GM18909 (cell line): ENCODE measurements at regions not wholly inside any gene's neighbourhood (a gene's known extent, or its start where the extent isn't known, plus 50 kb on each side); places are given as distances from the start of the nearest gene placed in this dataset.

Experiments used
- ATAC-seq: cut with Tn5 transposase; IDR thresholded peaks from one replicate; pipeline ENCODE4 v1.9.1; 2021; ENCODE audit warnings: mild to moderate bottlenecking; ENCODE audit not compliant: unreplicated experiment, poor library complexity

DNA sequence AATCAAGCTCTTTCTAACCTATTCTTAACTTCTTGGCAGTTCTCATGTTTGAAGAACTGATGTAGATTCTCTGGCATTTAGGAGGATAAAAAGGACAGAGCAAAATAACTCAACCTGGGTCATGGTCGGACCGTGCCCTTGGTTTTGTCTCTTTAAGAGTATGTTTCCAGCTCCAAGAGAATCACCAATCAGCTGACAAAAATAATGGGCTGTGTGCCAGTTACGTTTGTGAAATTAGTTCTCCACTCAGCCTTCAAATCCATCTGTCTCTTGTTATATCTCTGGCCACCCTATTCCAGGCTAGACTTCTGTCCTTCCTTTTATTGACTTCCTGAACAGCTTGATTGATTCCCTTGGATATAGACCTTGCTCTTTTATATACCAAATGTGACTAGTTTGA lies 225.7 kb downstream of the EPHA4 start:
- ATAC-seq, result no peak

DNA sequence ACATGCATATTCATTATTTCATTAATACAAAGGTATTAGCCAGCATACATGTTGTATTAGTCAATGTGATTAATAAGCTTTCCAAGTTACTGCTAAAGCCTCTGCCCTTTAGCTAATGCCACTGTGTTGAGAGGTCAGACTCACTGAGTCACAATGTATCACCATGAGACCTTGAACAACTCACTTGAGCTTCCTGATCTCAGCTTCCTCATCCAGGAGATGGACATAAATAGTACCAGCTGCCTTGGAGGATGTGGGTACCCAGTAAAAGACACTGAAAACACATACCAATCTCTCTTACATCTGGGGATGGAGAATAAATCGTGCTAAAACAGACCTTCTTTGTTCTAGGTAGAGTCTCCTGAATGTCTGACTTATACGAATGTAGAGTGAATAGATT lies 224.6 kb downstream of the EPHA4 start:
- no peak for ATAC-seq

DNA sequence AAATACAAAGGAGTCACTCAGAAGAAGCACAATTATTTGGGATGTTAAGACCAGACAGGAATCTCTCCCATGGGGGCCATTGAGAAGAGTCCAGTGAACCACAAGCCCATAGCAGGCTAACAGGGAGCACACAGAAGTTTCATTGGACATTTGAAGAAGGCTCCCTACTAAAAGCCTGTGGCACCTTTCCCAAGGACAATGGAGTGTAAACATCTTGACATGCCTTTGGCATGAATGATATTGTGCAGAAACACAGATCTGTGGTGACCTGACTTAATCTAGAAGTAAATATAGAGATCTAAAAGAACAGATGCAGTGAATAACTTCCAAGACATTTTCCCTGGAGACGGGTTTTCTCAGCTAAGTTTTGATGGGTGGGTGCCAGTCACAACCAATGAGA lies 221.5 kb downstream of the EPHA4 start:
- no peak for ATAC-seq

DNA sequence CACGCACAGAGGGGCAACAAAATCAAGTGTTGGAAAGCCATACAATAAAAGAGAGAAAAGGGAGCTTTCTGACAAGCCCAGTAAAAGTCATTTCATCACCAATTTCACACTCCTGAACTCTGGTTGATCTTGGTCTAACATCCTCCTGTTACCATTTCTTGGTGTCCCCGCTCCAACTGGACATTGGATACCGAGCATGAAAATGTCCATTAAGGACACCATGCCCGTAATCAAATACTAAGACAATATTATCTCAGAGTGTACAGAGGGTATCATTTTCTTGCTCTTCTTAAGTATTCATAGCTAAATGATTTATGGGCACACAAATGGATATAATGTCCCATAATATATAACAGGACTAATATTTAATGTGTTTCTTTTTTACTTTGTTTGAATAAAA lies 218.9 kb downstream of the EPHA4 start:
- no peak for ATAC-seq

DNA sequence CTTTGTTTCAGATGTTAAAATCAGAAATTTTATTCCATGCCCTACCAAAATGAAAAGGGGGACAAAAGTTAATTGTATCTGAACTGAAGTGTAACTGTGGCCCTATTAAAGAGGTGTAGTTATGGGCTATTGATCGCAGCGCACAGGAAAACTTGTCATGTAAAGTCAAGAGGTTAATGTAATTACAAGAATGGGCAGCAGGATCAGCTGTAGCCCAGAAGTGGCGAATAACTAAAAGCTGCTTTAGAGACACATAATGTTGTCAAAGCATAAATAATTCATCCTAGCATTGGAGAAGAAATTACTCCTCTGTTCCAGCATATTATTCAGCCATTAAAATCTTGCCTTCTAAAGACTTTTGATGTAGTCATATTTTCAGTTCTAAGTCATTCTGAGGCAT lies 211.8 kb downstream of the EPHA4 start:
- no peak for ATAC-seq

DNA sequence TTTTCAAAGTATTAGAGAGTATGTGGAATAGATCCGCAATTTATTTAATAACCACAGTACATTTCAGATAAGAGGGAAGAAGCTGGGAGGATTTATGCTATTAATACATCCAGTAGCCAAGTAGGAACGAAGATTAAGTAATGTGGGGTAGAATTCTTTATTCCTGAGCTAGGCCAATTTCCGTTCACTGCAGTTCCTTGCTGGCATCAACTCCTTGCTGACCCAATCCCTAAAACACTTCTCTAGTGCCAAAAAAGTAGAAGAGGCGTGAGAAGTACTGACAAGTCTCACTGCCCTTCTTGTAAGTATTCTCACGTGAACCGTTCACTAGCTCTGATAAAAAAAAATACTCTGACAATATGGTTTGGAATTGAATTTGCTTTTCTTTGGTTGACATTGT lies 211.4 kb downstream of the EPHA4 start:
- ATAC-seq, result no peak

DNA sequence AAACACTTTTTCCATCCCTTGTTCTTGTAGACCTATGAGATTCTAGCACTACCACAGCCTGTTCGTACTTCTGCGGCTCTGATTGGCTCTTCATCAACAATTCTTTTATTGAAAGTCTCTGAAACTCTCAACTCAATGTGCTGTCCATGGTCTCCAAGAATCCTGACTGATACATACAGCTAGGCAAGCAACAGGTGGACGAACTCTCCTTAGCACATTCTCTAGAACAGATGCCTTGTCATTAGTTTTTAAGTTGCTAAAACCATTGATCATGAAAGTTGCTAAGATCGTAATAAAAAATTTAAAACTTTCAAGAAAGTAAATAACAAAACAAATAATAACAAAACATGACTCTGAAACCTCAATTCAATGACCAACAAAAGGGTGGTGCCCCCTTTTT lies 210.5 kb downstream of the EPHA4 start:
- no peak for ATAC-seq

DNA sequence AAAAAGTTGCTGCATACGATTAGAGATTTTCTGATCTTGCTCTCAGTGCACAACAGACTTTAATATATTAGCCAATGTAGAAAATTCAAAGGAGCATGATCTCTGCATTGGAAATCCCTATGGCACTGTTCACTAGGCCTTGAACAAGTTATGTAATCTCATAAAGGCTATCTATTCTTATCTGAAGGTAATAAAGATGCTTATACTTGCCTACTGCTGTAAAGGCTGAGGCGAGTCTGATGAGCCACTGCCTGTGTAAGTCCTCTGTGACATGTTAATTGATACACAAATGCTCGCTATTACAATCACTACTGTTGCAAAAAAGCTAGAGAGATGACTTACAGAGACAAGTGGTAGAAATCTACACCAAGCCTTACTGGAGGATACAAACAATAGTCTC lies 207.4 kb downstream of the EPHA4 start:
- no peak for ATAC-seq
